EL (cell line): ENCODE measurements at regions not wholly inside any gene's neighbourhood (a gene's known extent, or its start where the extent isn't known, plus 50 kb on each side); places are given as distances from the start of the nearest gene placed in this dataset.

Experiments used
- DNase-seq: peaks from one replicate; pipeline ENCODE4 v3.0.0-alpha.2; 2016

- no peak for DNase-seq
These were observed 115.7 kb upstream of the SALL4 start for GRCh38 chr20:51917886-51918535.

GRCh38 chr20:51916244-51916643 lies 113.9 kb upstream of the SALL4 start:
- no peak for DNase-seq

- DNase-seq: no peak
These were observed 112.4 kb upstream of the SALL4 start for GRCh38 chr20:51914758-51915157.

GRCh38 chr20:51910321-51911050 lies 108.2 kb upstream of the SALL4 start:
- peak; percentile 49 for DNase-seq

- DNase-seq: no peak
These were observed 104.4 kb upstream of the SALL4 start for GRCh38 chr20:51906679-51907078.

GRCh38 chr20:51906049-51906448 lies 103.7 kb upstream of the SALL4 start:
- no peak for DNase-seq

GRCh38 chr20:51902933-51903332 lies 100.6 kb upstream of the SALL4 start:
- DNase-seq: no peak

GRCh38 chr20:51900443-51900842 lies 98.1 kb upstream of the SALL4 start:
- DNase-seq: no peak

- DNase-seq: no peak
These were observed 97.4 kb upstream of the SALL4 start for GRCh38 chr20:51899674-51900073.

GRCh38 chr20:51898788-51899187 lies 96.5 kb upstream of the SALL4 start:
- no peak for DNase-seq

- no peak for DNase-seq
These were observed 92.3 kb upstream of the SALL4 start for GRCh38 chr20:51894619-51895018.

GRCh38 chr20:51894201-51894600 lies 91.9 kb upstream of the SALL4 start:
- no peak for DNase-seq

GRCh38 chr20:51893723-51894122 lies 91.4 kb upstream of the SALL4 start:
- DNase-seq: no peak

GRCh38 chr20:51890003-51890402 lies 87.7 kb upstream of the SALL4 start:
- DNase-seq: no peak

GRCh38 chr20:51889466-51889865 lies 87.1 kb upstream of the SALL4 start:
- DNase-seq: no peak

- no peak for DNase-seq
These were observed 86.0 kb upstream of the SALL4 start for GRCh38 chr20:51888291-51888690.

- no peak for DNase-seq
These were observed 84.7 kb upstream of the SALL4 start for GRCh38 chr20:51886891-51887608.

- no peak for DNase-seq
These were observed 84.0 kb upstream of the SALL4 start for GRCh38 chr20:51886341-51886740.

GRCh38 chr20:51884561-51884960 lies 82.2 kb upstream of the SALL4 start:
- DNase-seq: peak; percentile 16

- no peak for DNase-seq
These were observed 77.9 kb upstream of the SALL4 start for GRCh38 chr20:51880188-51880587.

- no peak for DNase-seq
These were observed 74.1 kb upstream of the SALL4 start for GRCh38 chr20:51876313-51876940.

- no peak for DNase-seq
These were observed 71.3 kb upstream of the SALL4 start for GRCh38 chr20:51873652-51874051.

- DNase-seq: no peak
These were observed 69.6 kb upstream of the SALL4 start for GRCh38 chr20:51871943-51872342.

GRCh38 chr20:51869002-51869401 lies 66.7 kb upstream of the SALL4 start:
- DNase-seq: no peak
